Adrenal gland (tissue), 5 donors: ENCODE measurements at regions not wholly inside any gene's neighbourhood (a gene's known extent, or its start where the extent isn't known, plus 50 kb on each side); places are given as distances from the start of the nearest gene placed in this dataset.

Experiments
- POLR2A ChIP-seq, 2 donors: fragments of 450-650 bp; IDR thresholded peaks; one replicate each; pipeline ENCODE4 v1.6.1; 2017; ENCODE audit warnings: antibody characterized with exemption in 2 of 2, mild to moderate bottlenecking in 2 of 2, moderate library complexity in 1 of 2
- TF ChIP-seq, protein P1 (sequence below), 6 experiments: fragments of 450-650 bp in 4 of 6; fragments of 200-600 bp in 2 of 6; sonication (generic) in 1 of 6; IDR thresholded peaks; 1 replicate in 5 of 6; 2 replicates in 1 of 6; pipeline versions ENCODE4 v1.5.1 to v1.8.0; 2016 to 2021; ENCODE audit warnings: antibody characterized with exemption in 6 of 6, mild to moderate bottlenecking in 2 of 6, moderate library complexity in 1 of 6
- donor health status: DM: no; HTN: no; CAD: no.

DNA sequence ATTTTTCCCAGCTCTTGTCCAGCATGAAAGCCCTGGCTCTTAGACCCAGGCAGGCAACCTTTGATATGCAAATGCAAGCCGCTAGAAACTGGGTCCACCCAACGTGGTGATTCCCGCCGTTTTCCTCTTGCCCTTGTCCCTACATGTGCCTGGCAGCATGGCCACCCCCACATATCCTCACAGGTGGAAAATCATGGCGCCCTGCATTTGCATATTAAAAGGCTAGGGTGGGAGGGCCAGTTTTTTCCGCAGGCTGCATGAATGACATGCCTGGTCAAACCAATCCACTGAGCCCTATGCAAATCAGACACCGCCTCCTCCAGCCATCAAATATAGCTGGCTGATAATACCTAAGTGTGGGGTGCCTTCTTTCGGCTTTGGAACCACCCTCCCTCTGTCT lies 1091.8 kb upstream of the NXPH2 start:
- TF ChIP-seq, protein P1, sequence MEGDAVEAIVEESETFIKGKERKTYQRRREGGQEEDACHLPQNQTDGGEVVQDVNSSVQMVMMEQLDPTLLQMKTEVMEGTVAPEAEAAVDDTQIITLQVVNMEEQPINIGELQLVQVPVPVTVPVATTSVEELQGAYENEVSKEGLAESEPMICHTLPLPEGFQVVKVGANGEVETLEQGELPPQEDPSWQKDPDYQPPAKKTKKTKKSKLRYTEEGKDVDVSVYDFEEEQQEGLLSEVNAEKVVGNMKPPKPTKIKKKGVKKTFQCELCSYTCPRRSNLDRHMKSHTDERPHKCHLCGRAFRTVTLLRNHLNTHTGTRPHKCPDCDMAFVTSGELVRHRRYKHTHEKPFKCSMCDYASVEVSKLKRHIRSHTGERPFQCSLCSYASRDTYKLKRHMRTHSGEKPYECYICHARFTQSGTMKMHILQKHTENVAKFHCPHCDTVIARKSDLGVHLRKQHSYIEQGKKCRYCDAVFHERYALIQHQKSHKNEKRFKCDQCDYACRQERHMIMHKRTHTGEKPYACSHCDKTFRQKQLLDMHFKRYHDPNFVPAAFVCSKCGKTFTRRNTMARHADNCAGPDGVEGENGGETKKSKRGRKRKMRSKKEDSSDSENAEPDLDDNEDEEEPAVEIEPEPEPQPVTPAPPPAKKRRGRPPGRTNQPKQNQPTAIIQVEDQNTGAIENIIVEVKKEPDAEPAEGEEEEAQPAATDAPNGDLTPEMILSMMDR (IDR thresholded peaks at IDR 0.05): no peak
- TF ChIP-seq POLR2A (IDR thresholded peaks at IDR 0.05): no peak
